OCI-LY3 (cell line): ENCODE measurements at regions not wholly inside any gene's neighbourhood (a gene's known extent, or its start where the extent isn't known, plus 50 kb on each side); places are given as distances from the start of the nearest gene placed in this dataset.

ENCODE experiments used
- CTCF ChIP-seq: fragments of 200-600, 300-600 bp; sonication (generic); IDR thresholded peaks from 2 replicates; pipeline ENCODE4 v1.5.1; 2014; ENCODE audit warnings: antibody characterized with exemption, low read length, low read depth
- EZH2phosphoT487 ChIP-seq: fragments of 200-600 bp; shearing (Covaris generic); IDR thresholded peaks from 2 replicates; pipeline ENCODE4 v1.6.1; 2018; ENCODE audit warnings: antibody characterized with exemption, mixed run types, low read depth

- TF ChIP-seq CTCF (no peak), EZH2phosphoT487 (no peak)
Observed at GRCh38 chrX:109783701-109784079, 50.6 kb upstream of the ACSL4 start.
